COLO668 (cell line): ENCODE measurements at regions not wholly inside any gene's neighbourhood (a gene's known extent, or its start where the extent isn't known, plus 50 kb on each side); places are given as distances from the start of the nearest gene placed in this dataset.

Source experiments
- DNase-seq: peaks from one replicate; lab custom pipeline; 2025; ENCODE audit not compliant: unreplicated experiment; lab: John Stamatoyannopoulos, UW

DNA sequence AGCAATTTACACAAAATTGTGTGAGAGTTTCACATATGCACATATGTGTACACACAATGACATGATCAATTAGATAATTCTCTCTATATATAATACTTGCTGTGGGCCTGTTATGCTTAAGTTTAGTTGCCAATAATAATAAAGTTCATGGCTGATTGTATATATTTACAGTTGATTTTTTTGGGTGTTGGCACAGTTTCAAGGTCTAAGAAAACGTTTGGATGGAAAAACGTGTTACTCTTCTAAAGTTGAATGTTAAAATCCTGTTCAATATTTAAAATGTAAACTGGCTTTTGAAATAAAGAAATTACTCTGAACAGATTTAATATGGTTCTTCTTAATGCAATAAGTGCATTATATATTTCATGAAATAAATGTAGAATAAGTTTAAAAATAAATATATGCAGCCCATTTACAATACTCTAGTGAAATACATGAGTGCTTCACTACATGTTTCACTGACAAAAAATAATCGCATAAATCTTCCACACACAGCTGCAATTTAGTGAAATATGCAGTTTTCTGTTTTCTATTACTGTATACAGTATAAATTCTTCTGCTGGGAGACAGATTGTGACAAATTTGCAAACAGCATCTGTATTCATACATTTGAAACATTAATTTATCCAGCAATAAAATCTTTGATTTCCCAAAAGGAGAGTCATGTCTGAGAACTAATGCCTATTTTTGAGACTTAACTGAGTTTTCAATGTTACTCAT, 586.9 kb upstream of the KLHL1 start:
- no peak for DNase-seq

DNA sequence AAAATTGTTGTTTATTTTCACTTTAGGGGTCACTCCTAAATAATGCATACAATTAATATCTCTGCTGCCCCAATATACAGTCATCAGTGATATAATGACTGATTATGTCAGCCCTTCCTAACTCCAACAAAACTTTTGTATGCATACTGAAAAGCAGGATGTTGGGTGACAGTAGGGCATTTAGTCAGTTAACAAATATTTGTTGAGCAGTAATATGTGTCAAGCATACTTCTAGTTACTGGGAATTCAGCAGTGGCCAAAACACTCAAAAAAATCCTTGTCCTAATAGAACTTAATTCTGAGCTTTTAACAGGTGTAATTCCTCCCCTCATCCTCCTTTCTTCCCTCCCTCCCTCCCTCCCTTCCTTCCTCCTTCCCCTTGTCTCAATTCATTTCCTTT, 560.7 kb upstream of the KLHL1 start:
- DNase-seq = no peak

DNA sequence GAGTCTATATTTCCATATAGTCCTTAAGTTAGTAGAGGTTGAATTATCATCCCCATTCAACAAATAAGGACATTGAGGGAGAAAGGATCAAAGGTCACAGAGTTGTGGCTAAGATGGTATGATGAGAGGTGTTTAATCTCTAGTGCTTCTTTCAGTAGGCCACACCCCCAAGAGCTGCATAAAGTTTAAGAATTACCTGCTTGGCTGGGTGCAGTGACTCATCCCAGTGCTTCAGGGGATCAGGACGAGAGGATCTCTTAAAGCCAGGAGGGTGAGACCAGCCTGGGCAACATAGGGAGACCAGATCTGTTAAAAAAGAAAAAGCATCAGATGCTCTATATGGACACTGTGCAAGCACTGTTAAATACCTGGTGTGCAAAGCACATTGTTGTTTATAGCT, 560.0 kb upstream of the KLHL1 start:
- DNase-seq = peak; percentile 40

DNA sequence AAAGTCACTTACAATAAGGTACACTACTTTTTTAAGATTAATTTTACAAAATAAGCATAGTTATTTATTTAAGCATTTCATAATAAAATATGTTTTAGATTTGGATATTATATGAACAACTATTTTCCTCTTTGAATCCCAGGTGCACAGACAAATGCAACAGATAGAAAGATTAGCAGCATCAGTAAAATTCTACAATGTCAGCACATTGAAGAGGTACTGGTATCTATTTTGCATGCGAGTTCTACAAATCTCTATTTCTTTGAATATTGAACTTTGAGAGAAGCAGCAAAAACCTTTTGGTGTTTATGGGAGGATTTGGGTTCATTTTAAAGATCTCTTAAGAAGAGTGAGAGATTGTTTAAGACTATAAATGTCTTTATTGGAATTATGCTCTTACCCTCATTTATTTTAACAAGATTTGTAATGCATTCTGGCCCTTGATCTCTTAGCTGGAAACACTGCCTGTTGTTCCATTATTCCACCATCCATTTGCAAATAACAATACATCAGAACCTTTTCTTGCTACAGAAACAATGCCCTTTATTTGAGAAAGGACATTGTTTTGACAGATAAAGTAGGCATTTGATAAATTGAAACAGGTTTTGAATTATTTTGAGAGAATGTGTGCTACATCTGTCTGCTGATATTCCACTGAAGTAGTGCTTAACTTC, 558.8 kb upstream of the KLHL1 start:
- no peak for DNase-seq

DNA sequence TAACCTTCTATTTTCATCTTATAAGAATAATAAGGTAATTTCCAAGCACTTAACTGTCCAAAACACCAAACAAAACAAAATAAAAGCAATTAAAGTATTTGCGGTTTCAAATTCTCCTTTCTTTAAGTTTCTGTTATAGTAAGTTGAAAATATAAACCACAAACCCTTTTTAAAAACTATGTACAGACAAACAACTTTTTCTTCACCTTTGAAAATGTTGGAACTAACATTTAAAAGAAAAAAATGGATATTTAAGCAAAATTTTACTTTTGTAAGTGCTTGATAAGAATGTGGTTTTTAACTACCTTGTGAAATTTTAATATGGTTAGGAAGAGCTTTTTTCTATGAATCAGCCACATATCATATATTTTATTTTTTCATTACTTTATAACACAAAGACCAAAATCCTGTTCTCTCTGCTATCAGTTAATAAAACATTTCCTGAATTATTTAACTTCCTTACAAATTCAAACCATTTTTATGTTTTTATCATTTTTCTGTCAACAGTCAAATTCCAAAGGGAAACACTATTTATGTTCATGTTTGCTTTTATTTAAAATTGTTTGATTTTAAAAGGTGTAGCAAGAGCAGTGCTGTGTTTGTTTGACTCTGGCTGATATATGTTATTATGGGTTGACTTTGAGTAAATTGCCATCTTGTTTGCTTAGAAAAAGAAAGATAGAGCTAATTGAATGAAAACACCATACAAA, 554.1 kb upstream of the KLHL1 start:
- no peak for DNase-seq

DNA sequence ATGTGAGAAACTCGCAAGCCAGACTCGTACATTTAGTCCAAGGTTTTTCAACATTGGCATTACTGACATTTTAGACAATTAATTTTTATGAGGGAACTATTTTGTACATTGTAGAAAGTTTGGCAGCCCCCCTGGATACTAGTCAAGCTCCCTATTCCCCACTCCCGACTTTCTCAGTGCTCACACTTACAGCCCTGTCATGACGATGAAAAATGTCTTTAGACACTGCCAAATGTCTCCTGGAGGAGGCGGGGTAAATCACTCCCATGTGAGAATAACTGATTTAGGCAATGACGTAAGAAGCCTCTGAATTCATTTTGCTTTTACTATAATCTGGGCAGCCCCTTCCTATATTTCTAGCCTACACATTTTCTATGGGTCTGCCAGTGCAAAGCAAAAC, 535.8 kb upstream of the KLHL1 start:
- DNase-seq = no peak

DNA sequence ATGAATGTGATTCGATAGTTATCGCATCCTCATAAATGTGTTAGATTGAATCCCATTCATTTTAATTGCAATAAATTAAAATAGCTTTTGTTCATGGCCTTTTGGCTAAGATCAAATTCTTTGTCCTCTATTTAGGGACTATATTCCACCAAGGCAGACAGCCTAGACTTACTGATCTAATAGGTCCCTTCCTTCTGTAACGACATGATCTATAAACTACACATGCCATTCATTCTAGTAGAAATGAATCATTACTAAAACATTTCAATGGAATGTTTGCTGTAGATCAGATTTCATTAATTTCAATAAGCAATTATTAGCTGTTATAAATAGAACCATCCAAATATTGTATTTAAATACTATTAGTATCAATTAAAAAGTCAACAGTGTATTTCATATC, 526.6 kb upstream of the KLHL1 start:
- no peak for DNase-seq

DNA sequence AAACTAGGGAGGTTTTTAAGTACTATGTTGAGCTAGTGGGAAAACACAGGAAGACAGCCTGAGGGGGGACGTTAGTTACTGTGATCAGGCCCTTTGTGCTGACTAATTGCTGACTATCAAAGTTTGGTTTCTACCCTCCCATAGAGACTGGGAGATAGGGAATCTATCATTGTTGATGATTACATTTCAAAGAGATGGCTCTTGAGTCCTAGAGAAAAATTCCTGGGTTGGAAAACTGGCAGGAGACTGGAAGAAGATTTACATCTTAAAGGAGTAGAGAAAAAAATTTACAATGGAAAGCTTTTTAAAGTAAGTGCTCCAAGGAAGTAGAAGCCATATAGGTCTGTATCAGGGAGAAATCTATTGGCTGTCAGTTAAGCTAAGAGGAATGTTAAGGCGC, 522.0 kb upstream of the KLHL1 start:
- DNase-seq = no peak

DNA sequence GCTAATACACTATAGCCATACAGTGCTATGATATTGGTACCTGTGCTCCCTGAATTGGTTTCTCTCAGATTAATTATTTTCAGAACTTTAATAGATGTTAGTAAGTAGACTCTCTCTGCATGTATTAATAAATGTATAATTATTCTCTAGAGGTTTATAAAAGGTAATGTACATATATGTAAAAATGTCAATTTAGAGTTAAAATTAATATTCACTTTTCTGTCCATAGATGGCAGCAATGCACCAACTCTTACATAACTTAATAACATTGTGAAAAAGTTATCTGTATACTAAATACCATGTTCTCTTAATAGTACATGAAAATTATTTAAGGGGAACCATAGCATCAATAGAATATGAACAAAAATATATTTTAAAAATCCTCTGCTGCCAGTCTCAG, 515.0 kb upstream of the KLHL1 start:
- DNase-seq = no peak

DNA sequence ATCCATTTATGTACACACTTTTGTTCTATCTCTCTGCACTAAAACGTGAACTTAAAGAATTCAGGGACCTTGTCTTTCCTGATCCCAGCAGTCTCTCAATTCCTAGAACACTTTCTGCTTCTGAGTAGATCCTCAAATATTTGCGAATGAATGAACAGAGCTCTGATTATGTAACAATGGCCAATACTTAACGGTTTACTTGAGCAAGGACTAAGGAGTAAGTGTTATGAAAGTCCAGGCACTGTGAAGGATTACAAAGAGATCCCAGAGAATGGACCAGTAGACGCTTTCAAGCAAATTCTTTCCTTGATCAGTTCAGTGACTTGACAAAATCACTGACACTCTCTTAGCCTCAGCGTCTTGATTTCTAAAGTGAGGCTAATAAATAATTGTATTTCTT, 514.5 kb upstream of the KLHL1 start:
- DNase-seq = no peak

DNA sequence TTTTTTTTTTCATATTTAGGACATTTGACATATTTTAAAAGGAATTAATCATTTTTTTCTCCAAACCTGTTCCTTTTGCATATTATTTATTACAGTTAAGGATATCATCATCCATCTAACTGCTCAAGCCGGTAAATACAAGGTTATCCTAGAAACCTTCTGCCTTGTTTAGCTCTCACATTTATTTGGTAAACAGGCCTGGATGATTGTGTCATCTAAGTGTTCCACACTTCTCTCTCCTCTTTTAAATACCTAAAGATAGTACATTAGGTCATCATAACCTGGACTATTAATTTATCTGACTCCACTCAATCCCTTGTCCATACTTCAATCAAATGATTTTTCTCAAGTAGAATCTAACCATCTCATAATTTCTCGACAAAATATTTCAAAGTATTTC, 511.7 kb upstream of the KLHL1 start:
- no peak for DNase-seq

DNA sequence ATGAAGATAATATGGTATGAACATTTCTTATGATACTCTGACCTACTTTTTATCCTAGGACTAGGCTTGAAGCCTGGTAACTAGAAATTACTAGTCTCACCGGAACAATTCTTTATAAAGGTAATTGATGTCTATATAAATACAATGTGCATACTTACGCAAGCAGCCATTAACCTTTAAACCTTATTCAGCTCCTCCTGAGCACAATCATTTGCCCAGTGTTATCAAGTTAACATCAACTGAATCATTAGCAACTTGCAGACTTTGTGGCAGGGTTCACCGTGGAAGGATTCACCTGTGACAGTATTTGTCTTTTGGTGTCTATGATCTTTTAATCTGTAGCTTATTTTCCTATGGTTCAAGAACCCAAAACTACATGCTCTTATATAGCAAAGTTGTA, 508.6 kb upstream of the KLHL1 start:
- no peak for DNase-seq

DNA sequence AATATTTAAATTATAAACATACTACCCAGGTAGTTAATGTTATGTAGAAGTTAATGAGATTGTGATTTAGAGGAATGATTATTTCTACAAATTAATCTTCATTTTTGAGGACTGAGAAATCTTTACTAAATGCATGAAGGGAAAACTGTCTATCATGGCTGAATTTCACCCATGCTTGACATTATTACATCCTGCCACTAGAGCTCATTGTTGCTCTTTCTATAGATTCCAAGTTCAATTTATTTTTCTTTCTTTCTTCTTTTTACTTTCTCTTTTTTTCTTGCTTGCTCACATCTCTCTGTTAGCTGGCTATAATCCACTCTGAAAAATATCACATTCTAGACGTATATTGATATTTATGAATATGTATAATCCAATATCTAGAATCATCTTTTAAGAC, 505.0 kb upstream of the KLHL1 start:
- DNase-seq = no peak

DNA sequence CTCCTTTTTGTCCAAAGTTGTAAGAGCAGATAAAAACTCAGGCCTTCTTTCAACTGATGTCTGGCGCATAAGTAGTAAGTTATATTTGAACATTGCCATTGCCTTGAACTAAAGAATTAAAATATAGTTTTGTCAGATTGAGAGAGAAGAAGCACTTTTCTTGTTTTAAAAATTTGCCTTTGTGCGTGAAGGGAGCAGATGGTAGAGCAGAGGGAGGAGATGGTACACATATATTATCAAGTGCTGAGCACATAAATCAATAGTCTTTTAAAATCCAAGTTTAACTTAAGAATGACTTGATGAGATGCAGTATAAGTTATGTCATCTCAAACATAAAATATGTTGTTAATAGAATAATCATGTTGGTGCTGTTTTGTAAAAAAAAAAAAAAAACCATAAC, 504.6 kb upstream of the KLHL1 start:
- no peak for DNase-seq

DNA sequence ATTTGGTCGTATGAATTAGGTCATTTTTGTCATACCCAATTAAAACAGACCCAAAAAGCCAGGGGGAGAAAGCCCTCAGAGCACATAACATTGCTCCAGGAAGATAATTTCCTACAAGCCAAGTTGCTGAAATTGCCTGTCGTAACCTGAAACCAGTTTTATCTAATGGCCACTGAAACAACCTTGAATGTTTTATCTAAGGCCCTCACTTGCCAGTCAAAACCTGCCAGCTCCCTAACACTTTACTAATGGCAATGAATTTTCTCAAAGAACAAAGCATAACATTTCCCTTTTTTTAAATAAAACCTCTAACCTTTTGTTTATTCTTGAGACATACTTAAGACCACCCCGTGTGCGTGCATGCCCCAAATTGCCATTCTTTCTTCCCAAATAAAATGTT, 496.2 kb upstream of the KLHL1 start:
- no peak for DNase-seq

DNA sequence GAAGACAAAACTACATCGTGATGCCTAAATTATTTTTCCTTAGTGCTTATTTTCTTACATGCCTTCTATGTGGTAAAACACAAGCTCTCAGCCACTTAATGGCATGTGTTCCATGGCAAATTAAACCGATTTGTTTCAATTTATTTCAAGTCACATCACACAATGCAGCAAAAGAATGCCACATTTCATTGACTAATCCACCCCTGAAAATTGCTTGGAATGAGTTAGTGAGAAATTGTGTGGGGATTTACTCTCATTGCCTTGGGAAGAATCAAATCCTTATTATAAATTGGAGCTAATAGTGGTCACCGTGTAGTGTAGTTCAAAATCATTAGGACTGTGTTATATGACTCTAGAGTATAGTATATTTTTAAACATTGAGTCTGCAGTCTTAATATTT, 485.5 kb upstream of the KLHL1 start:
- DNase-seq = no peak

DNA sequence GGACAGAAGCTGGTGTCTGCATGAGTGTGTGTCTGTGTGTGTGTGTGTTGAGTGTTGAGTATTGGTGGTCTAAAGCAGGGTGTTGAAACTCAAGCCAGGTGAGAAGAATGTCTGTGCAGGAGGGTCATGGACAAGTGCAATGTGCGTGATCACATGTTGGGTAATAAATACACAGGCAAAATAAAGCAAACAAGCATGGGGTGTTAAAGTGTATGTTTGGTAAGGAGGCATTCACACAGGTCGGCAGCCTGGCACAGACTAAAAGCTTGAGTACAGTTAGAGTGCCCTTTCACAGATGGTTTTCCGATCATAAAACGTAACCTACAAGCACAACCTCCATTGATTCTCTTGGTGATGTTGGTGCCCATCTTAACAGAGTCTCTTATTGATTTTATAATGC, 476.9 kb upstream of the KLHL1 start:
- DNase-seq = no peak

DNA sequence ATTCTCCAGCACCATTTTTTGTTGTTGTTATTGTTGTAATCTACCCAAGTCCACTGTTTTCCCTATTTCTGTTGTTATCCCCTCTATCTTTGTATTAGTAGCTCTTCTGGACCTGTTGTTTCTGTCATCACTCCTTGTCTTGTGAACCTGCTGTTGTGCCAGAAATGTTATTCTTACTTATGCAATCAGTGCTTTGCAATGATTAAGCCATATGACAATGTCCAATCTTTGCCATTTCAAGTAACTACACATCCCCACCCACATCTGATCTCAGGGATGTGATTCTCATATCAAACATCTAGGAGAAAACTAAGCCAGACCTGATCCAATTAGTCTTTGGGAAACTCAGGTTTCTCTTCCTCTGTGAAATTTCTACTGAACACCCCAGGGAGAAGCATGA, 472.6 kb upstream of the KLHL1 start:
- no peak for DNase-seq

DNA sequence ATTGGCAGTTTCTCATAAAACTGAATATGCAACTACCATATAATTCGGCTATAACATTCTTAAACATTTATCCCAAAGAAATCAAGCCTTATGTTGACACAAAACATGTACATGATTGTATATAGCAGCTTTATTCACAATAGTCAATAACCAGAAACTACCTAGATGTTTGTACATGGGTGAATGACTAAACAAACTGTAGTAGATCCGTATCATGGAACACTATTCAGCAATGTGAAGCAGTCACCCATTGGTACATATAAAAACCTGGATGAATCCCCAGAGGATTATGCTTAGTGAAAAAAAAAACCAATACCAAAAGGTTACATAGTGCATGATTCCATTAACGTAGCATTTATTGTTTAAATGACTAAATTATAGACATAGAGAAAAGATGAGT, 471.7 kb upstream of the KLHL1 start:
- DNase-seq = no peak

DNA sequence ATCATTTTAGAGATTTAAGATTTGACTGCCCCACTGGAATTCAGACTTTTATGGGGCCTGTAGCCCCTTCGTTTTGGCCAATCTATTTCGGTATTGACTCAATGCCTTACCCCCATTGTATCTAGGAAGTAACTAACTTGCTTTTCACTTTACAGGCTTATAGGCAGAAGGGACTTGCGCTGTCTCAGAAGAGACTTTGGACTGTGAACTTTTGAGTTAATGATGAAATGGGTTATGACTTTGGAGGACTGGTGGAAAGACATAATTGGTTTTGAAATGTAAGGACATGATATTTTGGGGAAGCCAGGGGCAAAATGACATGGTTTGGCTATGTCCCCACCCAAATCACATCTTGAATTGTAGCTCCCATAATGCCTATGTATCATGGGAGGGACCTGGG, 463.0 kb upstream of the KLHL1 start:
- no peak for DNase-seq

DNA sequence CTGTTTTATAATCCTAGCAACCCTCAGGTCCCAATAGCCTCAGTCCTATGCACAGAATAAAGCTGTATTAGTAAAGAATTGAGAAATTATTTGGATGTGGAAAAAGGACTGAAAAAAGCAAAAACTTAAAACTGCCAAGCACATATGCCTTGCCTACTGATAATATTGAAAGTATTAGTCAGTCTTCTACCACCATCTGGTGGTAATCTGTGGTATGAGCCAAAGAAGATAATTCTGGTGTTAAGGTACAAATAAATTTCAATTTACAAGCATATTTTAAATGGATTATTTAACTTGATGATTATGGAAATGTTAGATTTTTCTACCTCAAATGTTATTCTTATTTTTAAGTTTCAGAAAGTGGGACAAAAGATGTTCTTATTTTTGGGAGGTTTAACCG, 460.3 kb upstream of the KLHL1 start:
- peak; percentile 43 for DNase-seq

DNA sequence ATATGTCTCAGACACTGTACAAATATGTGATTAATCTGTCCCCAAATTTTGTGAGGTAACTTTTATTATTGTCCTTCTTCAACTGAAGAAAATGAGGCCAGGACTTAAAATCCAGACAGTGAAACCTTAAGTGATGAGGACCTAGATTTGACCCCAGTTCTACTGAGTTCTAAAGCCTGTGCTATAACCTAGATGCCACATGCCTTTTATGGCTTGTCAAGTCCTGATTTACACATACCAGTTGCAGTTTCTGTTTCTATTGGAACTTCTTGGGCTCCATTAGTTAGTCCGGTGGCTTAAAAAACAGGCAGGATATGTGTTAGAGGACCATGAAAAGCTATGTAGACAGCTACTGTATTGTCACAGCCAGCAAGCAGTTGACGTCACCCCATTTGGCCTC, 436.5 kb upstream of the KLHL1 start:
- no peak for DNase-seq
